GM10248 (cell line): ENCODE measurements at regions not wholly inside any gene's neighbourhood (a gene's known extent, or its start where the extent isn't known, plus 50 kb on each side); places are given as distances from the start of the nearest gene placed in this dataset.

ENCODE experiments used
- CTCF ChIA-PET: fragments of 300-600 bp; sonication (Branson Sonifier 250); formaldehyde crosslinking; extraction: SDS; loops from one replicate; lab custom pipeline; 2021; ENCODE audit warnings: antibody characterized with exemption; lab: Yijun Ruan, JAX
- POLR2A ChIA-PET: fragments of 350-650 bp; sonication (Branson Sonifier 250); formaldehyde crosslinking; extraction: SDS; loops from one replicate; lab custom pipeline; 2020; ENCODE audit warnings: antibody characterized with exemption; lab: Yijun Ruan, JAX
- DNase-seq: peaks from one replicate; pipeline ENCODE4 v3.0.0; 2012; ENCODE audit errors: extremely low spot score
- CTCF ChIP-seq: IDR thresholded peaks from 2 replicates; pipeline ENCODE4 v1.5.1; 2012; ENCODE audit warnings: mild to moderate bottlenecking, low read depth; ENCODE audit errors: extremely low read depth, missing control alignments, control extremely low read depth

DNA sequence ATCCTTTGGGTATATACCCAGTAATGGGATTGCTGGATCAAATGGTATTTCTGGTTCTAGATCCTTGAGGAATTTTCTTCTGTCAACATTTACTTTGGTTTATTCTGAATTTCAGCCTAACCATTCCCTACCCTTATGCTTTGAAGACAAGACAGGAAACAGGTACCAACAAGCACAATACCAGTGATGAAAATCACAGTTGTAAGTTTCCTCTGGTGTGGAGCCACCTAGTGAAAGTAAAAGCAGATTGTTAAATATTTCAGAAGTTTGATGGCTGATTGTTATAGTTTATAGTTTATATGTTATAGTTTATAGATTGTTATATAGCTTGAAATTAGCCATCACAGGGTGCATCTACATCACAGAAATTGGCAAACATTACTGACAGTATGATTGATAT is 104.5 kb upstream of the AGA start:
- DNase-seq, result no peak
- ChIA-PET CTCF (interaction anchor here (0.8 kb wide), 1 partner anchor 297 kb away, joined by 3 read pairs; no protein-coding TSS in a partner anchor), POLR2A (no interaction called here)
- no peak for TF ChIP-seq CTCF

DNA sequence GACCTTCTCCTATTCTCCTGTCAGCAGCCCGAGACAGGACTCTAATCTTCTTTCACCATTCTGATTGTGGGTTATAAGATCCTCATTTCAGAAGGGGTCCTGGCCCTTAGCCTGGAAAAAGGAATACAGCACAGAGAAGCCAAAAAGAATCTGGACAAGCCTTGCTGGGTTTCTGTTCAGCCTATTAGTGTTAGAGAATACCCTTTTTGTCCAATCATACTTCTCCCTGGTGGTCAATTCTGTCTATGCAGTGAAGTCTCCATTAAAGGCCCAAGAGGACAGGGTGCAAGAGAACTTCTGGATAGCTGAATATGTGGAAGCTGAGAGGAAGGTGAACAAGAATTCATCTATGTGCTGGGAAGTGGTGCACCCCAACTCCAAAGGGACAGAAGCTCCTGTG is 105.7 kb upstream of the AGA start:
- DNase-seq, result no peak
- ChIA-PET CTCF (no interaction called here), POLR2A (no interaction called here)
- no peak for TF ChIP-seq CTCF

GRCh38 chr4:177555007-177555574 is 112.9 kb upstream of the AGA start:
- ChIA-PET POLR2A (no interaction called here), CTCF (interaction anchor here (0.7 to 1.9 kb wide), 9 partner anchors 8 to 1753 kb away, joined by 3 to 17 read pairs (median 4); no protein-coding TSS in a partner anchor)
- peak; percentile 32 for DNase-seq
- TF ChIP-seq CTCF, result peak; percentile 66

DNA sequence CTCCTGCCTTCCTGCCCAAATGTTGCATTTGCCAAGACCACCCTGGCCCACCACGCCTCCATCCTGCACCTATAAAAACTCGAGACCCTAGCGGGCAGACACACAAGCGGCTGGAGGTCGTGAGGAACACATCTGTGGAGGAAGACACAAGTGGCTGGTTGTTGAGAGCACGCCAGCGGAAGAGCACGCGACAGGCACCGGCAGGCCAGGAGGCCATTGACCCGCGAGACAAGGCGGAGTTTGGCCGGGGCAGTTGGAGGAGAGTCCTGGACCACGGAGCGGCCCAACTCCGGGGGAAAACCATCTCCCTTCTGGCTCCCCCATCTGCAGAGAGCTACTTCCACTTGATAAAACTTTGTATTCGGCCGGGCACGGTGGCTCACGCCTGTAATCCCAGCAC is 115.2 kb upstream of the AGA start:
- no peak for DNase-seq
- ChIA-PET CTCF (no interaction called here), POLR2A (no interaction called here)
- TF ChIP-seq CTCF, result no peak

DNA sequence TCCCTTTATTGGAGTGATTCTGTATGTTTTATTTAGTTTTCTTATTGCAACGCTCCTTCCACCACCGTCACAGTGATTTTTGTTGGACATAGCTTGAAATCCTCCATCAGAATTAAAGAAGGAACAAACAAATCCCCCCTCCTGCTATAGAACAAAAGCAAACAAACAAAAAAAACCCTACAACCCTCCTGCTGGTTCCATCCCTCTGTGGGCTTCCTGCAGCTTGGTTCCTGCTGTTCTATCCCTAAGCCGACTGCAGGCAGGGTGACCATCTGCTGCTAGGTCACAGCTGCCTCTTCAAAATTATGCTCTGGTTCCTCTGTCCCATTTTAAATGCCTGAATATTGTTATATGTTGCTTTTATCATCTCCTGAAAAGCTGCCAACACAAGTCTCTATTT is 116.8 kb upstream of the AGA start:
- no peak for TF ChIP-seq CTCF
- ChIA-PET POLR2A (no interaction called here), CTCF (interaction anchor here (1.5 kb wide), 1 partner anchor 10 kb away, joined by 4 read pairs; no protein-coding TSS in a partner anchor)
- DNase-seq, result no peak

- DNase-seq, result no peak
- CTCF ChIA-PET, result interaction anchor here (0.8 to 1.0 kb wide), 2 partner anchors 8 to 14 kb away, joined by 3 to 4 read pairs; no protein-coding TSS in a partner anchor
- TF ChIP-seq CTCF, result no peak
- POLR2A ChIA-PET, result no interaction called here
Observed at GRCh38 chr4:177562163-177562562, 119.9 kb upstream of the AGA start.

DNA sequence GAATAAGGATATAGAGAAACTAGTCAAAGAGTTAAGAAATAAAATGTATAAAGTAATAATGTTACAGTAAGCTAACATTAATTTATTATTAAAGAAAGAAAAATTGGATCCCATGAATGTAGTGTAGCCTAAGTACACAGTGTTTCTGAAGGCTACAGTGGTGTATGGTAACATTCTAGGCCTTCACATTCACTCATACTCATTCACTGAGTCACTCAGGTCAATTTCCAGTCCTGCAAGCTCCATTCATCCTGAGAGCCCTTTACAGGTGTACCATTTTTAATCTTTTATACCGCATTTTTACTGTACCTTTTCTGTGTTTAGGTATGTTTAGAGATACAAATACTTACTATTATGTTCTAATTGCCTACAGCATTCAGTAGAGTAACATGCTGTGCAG is 120.6 kb upstream of the AGA start:
- no peak for DNase-seq
- POLR2A ChIA-PET, result no interaction called here
- CTCF ChIA-PET, result interaction anchor here (0.8 to 1.0 kb wide), 2 partner anchors 9 to 14 kb away, joined by 3 to 4 read pairs; no protein-coding TSS in a partner anchor
- TF ChIP-seq CTCF, result no peak
